Heart right ventricle (tissue), 16 donors: ENCODE measurements at regions not wholly inside any gene's neighbourhood (a gene's known extent, or its start where the extent isn't known, plus 50 kb on each side); places are given as distances from the start of the nearest gene placed in this dataset.

Experiments
- ATAC-seq, 8 donors: fragments of 200-7000 bp; cut with Tn5 transposase; one replicate each; pipeline ENCODE4 v1.9.1; 2020; ENCODE audit warnings: mild to moderate bottlenecking in 8 of 8, moderate library complexity in 8 of 8, moderate number of reproducible peaks in 1 of 8
- DNase-seq, 2 donors: peaks; one replicate each; pipeline ENCODE4 v3.0.0-alpha.2; 2020
- H3K27ac ChIP-seq, 10 donors: fragments of 200-600 bp; sonication (generic) in 2 of 10; one replicate each; pipeline versions ENCODE4 v1.5.0 to v1.8.0; 2020 to 2022; ENCODE audit warnings: mild to moderate bottlenecking in 3 of 10
- H3K27me3 ChIP-seq, 7 donors: fragments of 200-600 bp; one replicate each; pipeline ENCODE4 v1.8.0; 2021 to 2022; ENCODE audit warnings: mild to moderate bottlenecking in 2 of 7
- H3K36me3 ChIP-seq, 9 donors: fragments of 200-600 bp; sonication (generic) in 1 of 9; one replicate each; pipeline versions ENCODE4 v1.5.0 to v1.8.0; 2020 to 2022; ENCODE audit warnings: mild to moderate bottlenecking in 2 of 9
- H3K4me1 ChIP-seq, 9 donors: fragments of 200-600 bp; sonication (generic) in 1 of 9; one replicate each; pipeline versions ENCODE4 v1.5.0 to v1.8.0; 2020 to 2022; ENCODE audit warnings: mild to moderate bottlenecking in 4 of 9
- H3K4me3 ChIP-seq, 10 donors: fragments of 200-600 bp; sonication (generic) in 2 of 10; one replicate each; pipeline versions ENCODE4 v1.5.0 to v1.8.0; 2020 to 2022; ENCODE audit warnings: mild to moderate bottlenecking in 7 of 10, moderate library complexity in 2 of 10
- H3K9me3 ChIP-seq, 11 donors: fragments of 200-600 bp in 10 of 11; sonication (generic) in 2 of 11; one replicate each; pipeline versions ENCODE4 v1.5.0 to v1.8.0; 2013 to 2022; ENCODE audit warnings: mild to moderate bottlenecking in 2 of 11, control low read depth in 1 of 11, moderate library complexity in 1 of 11
- CTCF ChIP-seq, 9 donors: fragments of 200-600 bp; sonication (generic) in 2 of 9; IDR thresholded peaks; one replicate each; pipeline versions ENCODE4 v1.5.0 to v1.8.0; 2021 to 2022; ENCODE audit warnings: antibody characterized with exemption in 9 of 9, mild to moderate bottlenecking in 5 of 9, moderate library complexity in 1 of 9
- WGBS, 2 donors: extraction: QIAGEN DNeasy Blood & Tissue Kit; methylation state at CpG; one replicate each; pipeline ENCODE4 v1.1.7; 2013; ENCODE audit warnings: inconsistent platforms in 1 of 2; 5-methylcytosine and 5-hydroxymethylcytosine counted together
- intact Hi-C, 10 donors: fragments of 100-400 bp; cut with DNase I; formaldehyde crosslinking; loops; one replicate each; pipeline versions ENCODE4 v1.11.1 to v1.14.2; 2022
- donor health status: Arrhythmogenic right ventricular cardiomyopathy.
- donor health status: ischemic (EF 13 %, LVEDD 7.1; RV severe dilation, severe dysfunction).
- donor health status: healthy with polysubstance abuse.
- donor health status: DM: no; HTN: yes; CAD: no.
- donor health status: DM: no; HTN: no; CAD: no.
- donor health status: ischemic (EF 25% LVEDD 6.9; RV normal size, moderate dysfunction).
- donor health status: ischemic (EF 25% LVEDD 5.7; RV mildly dilated, moderate dysfunction).
- donor health status: healthy.
- donor health status: DM: yes; HTN: yes; CAD: no.
- donor health status: Ischemic cardiomyopathy.
- donor health status: ischemic (EF 35%, LVEDD 5.7; RV mildly dilated, moderate dysfunction).
- donor health status: nonischemic (EF 11% LVEDD 7.7; RV severe dilation, severe dysfunction).
- donor health status: DM: yes; HTN: yes; CAD: no.
- donor health status: PGD.
- donor health status: ischemic (EF 29% LVEDD 5.4; RV normal size, mild dysfunction).
- donor health status: nonischemic (EF 23%, LVEDD 6.1; RV moderate dilation, normal function).

GRCh38 chr7:68853254-68853653, 745.0 kb upstream of the AUTS2 start:
- intact Hi-C loops: no loop called here
- no peak for TF ChIP-seq CTCF (IDR thresholded peaks at IDR 0.05)
- Histone ChIP-seq H3K4me1 (no peaks in the 10 kb centered on the region), H3K4me3 (no peak overlapping the region), H3K27ac (no peak overlapping the region), H3K9me3 (peaks cover 0 to 10% (median 0%) of the 10 kb centered on the region in 11 donors), H3K27me3 (peaks cover 0 to 9% (median 0%) of the 10 kb centered on the region in 7 donors), H3K36me3 (no peaks in the 10 kb centered on the region)
- ATAC-seq (no peak), DNase-seq (no peak)
- WGBS, 2 donors: 73 to 75% methylated on average over 6 of the region's 6 CpGs

GRCh38 chr7:68857571-68857970, 740.7 kb upstream of the AUTS2 start:
- intact Hi-C loops: no loop called here
- no peak for ATAC-seq
- Histone ChIP-seq H3K4me1 (no peaks in the 10 kb centered on the region), H3K36me3 (no peaks in the 10 kb centered on the region), H3K9me3 (no peaks in the 10 kb centered on the region), H3K27ac (no peak overlapping the region), H3K27me3 (peaks cover 0 to 9% (median 0%) of the 10 kb centered on the region in 7 donors), H3K4me3 (no peak overlapping the region)
- no peak for DNase-seq
- TF ChIP-seq CTCF (IDR thresholded peaks at IDR 0.05): no peak
- 93 to 96% methylated on average over 1 of the region's 1 CpG for WGBS, 2 donors

- intact Hi-C loops: no loop called here
- ATAC-seq: no peak
- 83 to 90% methylated on average over 1 of the region's 1 CpG for WGBS, 2 donors
These were observed 739.8 kb upstream of the AUTS2 start for GRCh38 chr7:68858497-68858896.

DNA sequence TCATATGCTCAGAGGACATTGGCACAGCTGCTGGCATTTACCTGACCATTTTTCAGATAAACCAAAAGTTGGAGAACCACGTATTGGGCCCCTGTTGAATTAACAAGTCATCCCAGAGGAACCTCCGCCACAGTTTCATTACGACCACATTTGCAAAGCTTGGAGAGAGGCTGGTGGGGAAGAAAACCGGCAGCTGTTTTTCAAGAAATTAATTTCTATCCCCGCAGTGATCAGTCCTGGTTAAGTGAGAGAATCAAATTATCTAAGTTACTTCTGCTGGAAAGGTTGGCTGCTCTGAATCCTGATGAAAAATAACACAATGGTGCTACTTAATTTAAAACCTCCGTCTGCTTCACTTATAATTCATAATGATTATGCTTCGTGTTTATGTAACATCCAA, 737.1 kb upstream of the AUTS2 start:
- H3K4me3 ChIP-seq: no peak overlapping the region
- DNase-seq (no peak), ATAC-seq (no peak)
- no peak overlapping the region for H3K27ac ChIP-seq
- no peaks in the 10 kb centered on the region for H3K4me1 ChIP-seq
- intact Hi-C loops: no loop called here
- H3K27me3 ChIP-seq: peaks cover 0 to 9% (median 0%) of the 10 kb centered on the region in 7 donors
- no peaks in the 10 kb centered on the region for H3K36me3 ChIP-seq
- no peaks in the 10 kb centered on the region for H3K9me3 ChIP-seq
- no peak for TF ChIP-seq CTCF (IDR thresholded peaks at IDR 0.05)
- 88 to 89% methylated on average over 7 of the region's 7 CpGs for WGBS, 2 donors

More at GRCh38 chr7:68858497-68858896, 739.8 kb upstream of the AUTS2 start:
- Histone ChIP-seq H3K9me3 (no peaks in the 10 kb centered on the region), H3K36me3 (no peaks in the 10 kb centered on the region), H3K27me3 (peaks cover 0 to 9% (median 0%) of the 10 kb centered on the region in 7 donors), H3K4me1 (no peaks in the 10 kb centered on the region), H3K4me3 (no peak overlapping the region), H3K27ac (no peak overlapping the region)
- TF ChIP-seq CTCF (IDR thresholded peaks at IDR 0.05): no peak
- DNase-seq: no peak
